GM11168 (cell line): ENCODE measurements at regions not wholly inside any gene's neighbourhood (a gene's known extent, or its start where the extent isn't known, plus 50 kb on each side); places are given as distances from the start of the nearest gene placed in this dataset.

Source experiments
- in situ Hi-C: fragments of 300-500 bp; cut with MboI; formaldehyde crosslinking; loops from one replicate; pipeline ENCODE4 v1.12.0; 2022; ENCODE audit warnings: low sequenced_read_pairs; ENCODE audit not compliant: unreplicated experiment

GRCh38 chr2:236317938-236318396, 53.8 kb upstream of the ASB18 start:
- in situ Hi-C loops = no loop called here

- in situ Hi-C loops = no loop called here
Measured at GRCh38 chr2:236318401-236318800, 54.2 kb upstream of the ASB18 start.

- in situ Hi-C loops = no loop called here
Measured at GRCh38 chr2:236319036-236319435, 54.8 kb upstream of the ASB18 start.

- in situ Hi-C loops = no loop called here
Measured at GRCh38 chr2:236321415-236321814, 57.2 kb upstream of the ASB18 start.

GRCh38 chr2:236333417-236334121, 69.4 kb upstream of the ASB18 start:
- in situ Hi-C loops = no loop called here

GRCh38 chr2:236334122-236334876, 70.1 kb upstream of the ASB18 start:
- in situ Hi-C loops = no loop called here

- in situ Hi-C loops = no loop called here
Measured at GRCh38 chr2:236335696-236336574, 71.7 kb upstream of the ASB18 start.

GRCh38 chr2:236336575-236337464, 72.6 kb upstream of the ASB18 start:
- in situ Hi-C loops = no loop called here

GRCh38 chr2:236337465-236338325, 73.5 kb upstream of the ASB18 start:
- in situ Hi-C loops = no loop called here

- in situ Hi-C loops = no loop called here
Measured at GRCh38 chr2:236338495-236339184, 74.4 kb upstream of the ASB18 start.

GRCh38 chr2:236340251-236340650, 76.0 kb upstream of the ASB18 start:
- in situ Hi-C loops = loop anchor here (10.0 kb wide), 1 partner anchor 715 kb away; no protein-coding TSS in a partner anchor

- in situ Hi-C loops = loop anchor here (10.0 kb wide), 1 partner anchor 714 kb away; no protein-coding TSS in a partner anchor
Measured at GRCh38 chr2:236341067-236341466, 76.9 kb upstream of the ASB18 start.

GRCh38 chr2:236341721-236342120, 77.5 kb upstream of the ASB18 start:
- in situ Hi-C loops = loop anchor here (10.0 kb wide), 1 partner anchor 713 kb away; no protein-coding TSS in a partner anchor

- in situ Hi-C loops = loop anchor here (10.0 kb wide), 1 partner anchor 712 kb away; no protein-coding TSS in a partner anchor
Measured at GRCh38 chr2:236342507-236342906, 78.3 kb upstream of the ASB18 start.

- in situ Hi-C loops = loop anchor here (10.0 kb wide), 1 partner anchor 712 kb away; no protein-coding TSS in a partner anchor
Measured at GRCh38 chr2:236342951-236343350, 78.7 kb upstream of the ASB18 start.

GRCh38 chr2:236343400-236344161, 79.4 kb upstream of the ASB18 start:
- in situ Hi-C loops = loop anchor here (10.0 kb wide), 1 partner anchor 711 kb away; no protein-coding TSS in a partner anchor

- in situ Hi-C loops = loop anchor here (10.0 kb wide), 1 partner anchor 710 kb away; no protein-coding TSS in a partner anchor
Measured at GRCh38 chr2:236344446-236344845, 80.2 kb upstream of the ASB18 start.
